ES-I3 (cell line): ENCODE measurements at regions not wholly inside any gene's neighbourhood (a gene's known extent, or its start where the extent isn't known, plus 50 kb on each side); places are given as distances from the start of the nearest gene placed in this dataset.

ENCODE experiments used
- H3K36me3 ChIP-seq: 2 replicates; pipeline ENCODE4 v1.6.1; 2013; ENCODE audit warnings: mild to moderate bottlenecking, low read length, control low read depth, moderate library complexity; ENCODE audit not compliant: insufficient read depth
- H3K4me1 ChIP-seq: 2 replicates; pipeline ENCODE4 v1.6.1; 2013; ENCODE audit warnings: mild to moderate bottlenecking, control low read depth, low read length; ENCODE audit not compliant: insufficient read depth
- H3K9ac ChIP-seq: 2 replicates; pipeline ENCODE4 v1.6.1; 2013; ENCODE audit warnings: low read depth, mild to moderate bottlenecking, low read length, moderate library complexity
- H3K9me3 ChIP-seq: 2 replicates; pipeline ENCODE4 v1.6.1; 2013; ENCODE audit warnings: mild to moderate bottlenecking, low read length, moderate library complexity; ENCODE audit not compliant: control insufficient read depth, insufficient read depth

- Histone ChIP-seq H3K4me1 (no peaks in the 10 kb centered on the region), H3K36me3 (no peaks in the 10 kb centered on the region), H3K9me3 (no peaks in the 10 kb centered on the region; the same call in 1 of the 2 replicates), H3K9ac (no peak overlapping the region)
These were observed 227.8 kb downstream of the SPTSSA start for GRCh38 chr14:34234258-34234657.

- no peak overlapping the region for H3K9ac ChIP-seq
- H3K36me3 ChIP-seq, result no peaks in the 10 kb centered on the region
- no peaks in the 10 kb centered on the region; the same call in 1 of the 2 replicates for H3K9me3 ChIP-seq
- no peaks in the 10 kb centered on the region for H3K4me1 ChIP-seq
These were observed 228.4 kb downstream of the SPTSSA start for GRCh38 chr14:34233619-34234018.

DNA sequence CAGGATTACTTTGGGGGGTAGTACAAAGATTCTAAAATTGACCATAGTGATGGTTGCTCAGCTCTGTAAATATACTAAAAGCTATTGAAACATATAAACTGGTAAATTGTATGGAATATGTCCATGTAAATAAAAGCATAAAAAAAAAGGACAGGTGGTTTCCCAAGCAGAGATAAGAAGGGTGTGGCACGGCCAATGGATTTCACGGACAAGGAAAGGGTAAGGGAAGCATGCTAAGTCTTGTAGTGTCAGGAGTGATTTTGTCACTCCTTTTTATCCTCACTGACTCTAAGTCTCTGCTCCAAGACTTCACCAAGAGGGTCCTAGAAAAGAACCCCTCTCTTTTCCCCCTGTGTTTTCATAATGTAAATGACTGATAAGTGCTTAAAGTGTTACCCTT lies 229.2 kb downstream of the SPTSSA start:
- Histone ChIP-seq H3K4me1 (no peaks in the 10 kb centered on the region), H3K9me3 (no peaks in the 10 kb centered on the region; the same call in 1 of the 2 replicates), H3K36me3 (no peaks in the 10 kb centered on the region), H3K9ac (no peak overlapping the region)

DNA sequence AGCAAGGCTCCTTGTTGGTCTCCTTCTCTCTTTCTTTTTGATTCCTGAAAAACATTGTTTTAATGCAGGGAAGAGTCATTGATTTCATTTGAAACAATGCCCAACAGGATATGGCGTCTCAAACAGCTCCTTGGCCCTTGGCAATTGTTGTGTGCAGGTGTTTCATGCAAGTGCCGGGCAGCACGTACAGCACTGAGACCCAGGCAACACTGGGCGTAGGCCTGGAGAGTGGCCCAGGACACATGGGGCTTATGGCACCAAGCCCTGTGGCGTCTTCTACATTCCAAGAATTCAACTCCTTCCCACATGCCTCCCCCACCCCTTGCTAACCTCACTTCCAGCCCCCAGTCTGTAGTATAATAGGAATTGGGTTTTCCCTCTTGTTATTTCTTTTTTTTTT lies 230.4 kb downstream of the SPTSSA start:
- no peak overlapping the region for H3K9ac ChIP-seq
- H3K36me3 ChIP-seq, result no peaks in the 10 kb centered on the region
- H3K4me1 ChIP-seq, result no peaks in the 10 kb centered on the region
- H3K9me3 ChIP-seq, result no peaks in the 10 kb centered on the region; the same call in 1 of the 2 replicates

DNA sequence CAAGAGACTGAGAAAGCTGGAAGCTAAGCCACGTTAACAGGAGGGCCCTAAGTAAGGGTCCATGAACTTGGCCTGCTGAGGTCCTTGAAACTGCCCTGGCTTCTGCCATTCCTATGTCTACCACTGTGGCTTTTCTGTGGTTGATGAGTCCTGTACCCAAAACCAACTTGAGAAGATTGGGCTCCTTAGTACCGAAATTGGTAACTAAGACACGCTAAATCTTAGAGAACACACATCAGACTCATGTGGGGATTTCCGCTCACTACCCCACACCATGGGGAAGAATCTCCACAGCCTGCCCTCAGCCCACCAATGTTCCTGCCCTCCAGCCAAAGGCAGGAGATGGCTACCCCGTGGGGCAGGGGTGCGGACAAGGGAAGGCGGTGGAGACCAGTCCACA lies 232.9 kb downstream of the SPTSSA start:
- H3K4me1 ChIP-seq, result no peaks in the 10 kb centered on the region
- no peaks in the 10 kb centered on the region for H3K36me3 ChIP-seq
- no peaks in the 10 kb centered on the region; the same call in 1 of the 2 replicates for H3K9me3 ChIP-seq
- no peak overlapping the region for H3K9ac ChIP-seq

GRCh38 chr14:34228650-34228976 lies 233.4 kb downstream of the SPTSSA start:
- H3K4me1 ChIP-seq, result peaks cover 3% of the 10 kb centered on the region; the same call in 1 of the 2 replicates
- H3K9me3 ChIP-seq, result no peaks in the 10 kb centered on the region; the same call in 1 of the 2 replicates
- no peak overlapping the region for H3K9ac ChIP-seq
- no peaks in the 10 kb centered on the region for H3K36me3 ChIP-seq

DNA sequence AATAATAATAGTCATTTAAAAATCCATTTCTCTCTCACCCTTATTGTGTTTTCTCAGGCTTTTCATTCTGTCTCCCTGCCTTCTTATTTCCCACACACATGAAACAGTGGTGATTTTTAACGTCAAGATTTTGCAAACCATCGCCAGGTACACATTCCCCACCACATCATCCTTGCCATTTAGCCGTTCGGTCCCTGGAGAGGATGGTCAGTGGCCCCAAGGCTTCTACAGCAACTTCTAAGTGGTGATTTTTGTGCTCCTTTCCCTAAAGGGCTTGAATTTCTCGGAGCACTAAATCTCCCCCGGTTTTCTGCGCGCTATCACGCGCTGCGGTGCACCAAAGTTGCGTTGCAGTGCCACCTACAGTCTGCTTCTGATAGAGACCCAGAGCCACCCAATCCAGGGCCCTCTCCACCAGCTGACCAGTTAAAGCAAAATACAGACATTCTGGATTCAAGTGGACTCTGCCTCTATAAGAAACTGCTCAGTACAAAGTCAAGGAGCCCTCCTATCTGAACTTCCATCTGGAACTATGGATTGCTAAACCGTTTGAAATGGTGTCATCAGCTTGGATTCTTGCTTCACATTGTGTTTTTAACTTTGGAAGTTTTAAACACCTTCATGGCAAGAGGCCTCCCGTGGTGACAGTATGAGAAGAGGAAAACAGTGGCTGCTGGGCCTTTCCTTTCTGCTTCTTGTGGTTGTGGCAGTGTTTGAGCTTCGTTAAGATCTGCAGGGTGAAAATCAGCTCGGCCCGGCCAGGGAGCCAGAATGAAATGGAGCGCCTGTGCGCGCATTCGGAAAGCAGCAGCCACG lies 234.0 kb downstream of the SPTSSA start:
- Histone ChIP-seq H3K36me3 (no peaks in the 10 kb centered on the region), H3K9me3 (no peaks in the 10 kb centered on the region; the same call in 1 of the 2 replicates), H3K9ac (no peak overlapping the region), H3K4me1 (peaks cover 8% of the 10 kb centered on the region; the same call in 1 of the 2 replicates)

DNA sequence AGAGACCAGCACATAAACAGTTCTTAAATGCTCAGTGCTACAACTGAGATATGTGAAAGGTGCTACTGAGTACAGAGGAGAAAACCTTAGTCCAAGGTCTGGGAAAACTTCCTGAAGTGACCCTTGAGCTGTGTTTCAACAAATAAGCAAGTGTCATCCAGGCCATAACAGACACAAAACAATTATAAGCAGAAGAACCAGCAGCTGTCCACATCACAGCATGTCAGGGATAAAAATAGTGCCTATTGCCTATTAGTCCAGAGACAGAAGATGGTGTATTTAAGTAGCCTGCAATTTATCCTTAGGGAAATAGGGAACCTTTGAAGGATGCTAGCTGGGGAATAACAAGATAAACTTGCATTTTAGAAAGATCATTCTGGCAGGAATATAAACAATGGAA lies 237.8 kb downstream of the SPTSSA start:
- no peak overlapping the region for H3K9ac ChIP-seq
- peaks cover 17% of the 10 kb centered on the region; the same call in 1 of the 2 replicates for H3K4me1 ChIP-seq
- no peaks in the 10 kb centered on the region for H3K36me3 ChIP-seq
- no peaks in the 10 kb centered on the region for H3K9me3 ChIP-seq

DNA sequence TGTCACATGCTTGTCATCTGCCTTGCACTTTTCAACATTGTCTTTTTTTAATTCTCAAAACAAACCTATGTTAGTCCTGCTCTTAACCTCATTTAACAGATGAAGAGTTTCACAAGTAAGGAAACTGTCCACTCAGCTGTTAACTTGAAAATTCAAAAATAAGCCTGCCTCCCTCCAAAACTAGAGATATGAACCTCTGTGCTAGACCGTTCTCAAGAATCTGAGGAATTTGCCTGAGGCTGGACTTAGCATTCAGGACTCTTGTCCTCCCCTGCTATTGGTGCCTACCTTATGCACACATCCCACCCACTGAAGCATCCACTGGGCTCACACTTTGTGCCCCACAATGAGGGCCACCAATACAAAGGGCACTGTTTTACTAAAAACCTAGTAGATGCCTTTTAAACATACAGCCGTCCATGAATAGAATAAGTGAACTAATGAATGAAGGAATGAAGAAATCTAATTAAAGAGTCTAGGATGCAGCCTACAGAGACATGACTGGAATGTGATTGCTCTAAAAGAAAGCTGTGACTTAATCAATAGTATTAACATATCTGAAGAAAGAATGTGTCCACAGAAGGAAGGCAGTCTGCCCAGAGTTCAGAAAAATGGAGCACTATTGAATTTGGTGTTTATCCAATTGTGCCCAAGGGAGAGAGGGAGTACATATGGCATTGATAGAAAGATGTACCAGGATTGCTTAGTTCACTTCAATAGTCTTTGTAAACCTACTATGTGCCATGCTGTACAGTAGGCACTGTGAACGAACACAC lies 238.5 kb downstream of the SPTSSA start:
- no peaks in the 10 kb centered on the region for H3K9me3 ChIP-seq
- no peaks in the 10 kb centered on the region for H3K36me3 ChIP-seq
- peaks cover 18% of the 10 kb centered on the region; the same call in 1 of the 2 replicates for H3K4me1 ChIP-seq
- no peak overlapping the region for H3K9ac ChIP-seq

DNA sequence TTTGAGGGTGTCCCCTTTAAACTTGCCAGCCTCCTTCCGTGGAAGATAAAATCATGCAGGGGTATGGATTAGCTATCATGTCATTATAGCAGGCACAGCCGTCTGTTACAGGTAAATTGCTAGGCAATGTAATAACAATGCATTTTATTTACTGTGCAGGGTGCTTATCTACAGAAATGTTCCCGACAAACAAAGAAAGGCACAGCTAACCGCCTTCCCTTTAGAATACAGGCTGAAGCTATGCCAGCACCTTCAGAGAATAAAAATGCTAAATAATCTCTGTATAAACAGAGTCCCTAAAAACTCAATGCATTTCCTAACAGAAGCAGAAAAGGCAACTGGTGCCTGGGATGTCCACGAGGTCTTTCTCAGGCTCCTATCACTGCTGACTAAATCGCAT lies 239.2 kb downstream of the SPTSSA start:
- Histone ChIP-seq H3K4me1 (peaks cover 18% of the 10 kb centered on the region; the same call in 1 of the 2 replicates), H3K9me3 (no peaks in the 10 kb centered on the region), H3K9ac (no peak overlapping the region), H3K36me3 (no peaks in the 10 kb centered on the region)

GRCh38 chr14:34222122-34222521 lies 239.9 kb downstream of the SPTSSA start:
- Histone ChIP-seq H3K9me3 (no peaks in the 10 kb centered on the region), H3K36me3 (no peaks in the 10 kb centered on the region), H3K9ac (no peak overlapping the region), H3K4me1 (peaks cover 18% of the 10 kb centered on the region; the same call in 1 of the 2 replicates)

- H3K36me3 ChIP-seq, result no peaks in the 10 kb centered on the region
- peaks cover 18% of the 10 kb centered on the region; the same call in 1 of the 2 replicates for H3K4me1 ChIP-seq
- H3K9ac ChIP-seq, result no peak overlapping the region
- H3K9me3 ChIP-seq, result no peaks in the 10 kb centered on the region
These were observed 241.1 kb downstream of the SPTSSA start for GRCh38 chr14:34220921-34221320.

- H3K36me3 ChIP-seq, result no peaks in the 10 kb centered on the region
- no peak overlapping the region for H3K9ac ChIP-seq
- no peaks in the 10 kb centered on the region for H3K9me3 ChIP-seq
- peaks cover 18% of the 10 kb centered on the region; the same call in 1 of the 2 replicates for H3K4me1 ChIP-seq
These were observed 241.7 kb downstream of the SPTSSA start for GRCh38 chr14:34220378-34220706.

GRCh38 chr14:34219661-34220377 lies 242.2 kb downstream of the SPTSSA start:
- Histone ChIP-seq H3K4me1 (peaks cover 18% of the 10 kb centered on the region; the same call in 1 of the 2 replicates), H3K36me3 (no peaks in the 10 kb centered on the region), H3K9ac (no peak overlapping the region), H3K9me3 (no peaks in the 10 kb centered on the region)
